ENCODE measurements at regions not wholly inside any gene's neighbourhood (a gene's known extent, or its start where the extent isn't known, plus 50 kb on each side); places are given as distances from the start of the nearest gene placed in this dataset.

DNA sequence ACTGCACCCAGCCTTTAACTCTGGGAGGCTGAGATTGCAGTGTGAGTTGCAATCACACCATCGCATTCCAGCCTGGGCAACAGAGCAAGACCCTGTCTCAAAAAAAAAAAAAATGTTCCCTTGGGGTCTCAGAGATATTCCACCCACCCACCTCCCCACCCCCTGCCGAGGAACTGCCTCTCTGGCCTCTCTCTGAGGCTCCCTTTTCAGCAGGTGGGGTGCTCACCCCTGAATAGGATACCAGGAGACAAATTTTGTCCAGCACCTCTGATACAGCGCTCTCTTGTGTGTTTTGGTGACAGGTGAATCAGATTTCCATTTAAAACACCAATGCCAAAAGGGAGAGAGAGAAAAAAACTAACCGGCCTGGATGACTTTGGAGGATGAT, 92.6 kb upstream of the KIF5B start:
- TF ChIP-seq ARNTL (CRISPR knock-in tag; IDR thresholded peaks at IDR 0.05; ENCODE audit: borderline replicate concordance, low read depth): no peak
- TF ChIP-seq, protein P1, sequence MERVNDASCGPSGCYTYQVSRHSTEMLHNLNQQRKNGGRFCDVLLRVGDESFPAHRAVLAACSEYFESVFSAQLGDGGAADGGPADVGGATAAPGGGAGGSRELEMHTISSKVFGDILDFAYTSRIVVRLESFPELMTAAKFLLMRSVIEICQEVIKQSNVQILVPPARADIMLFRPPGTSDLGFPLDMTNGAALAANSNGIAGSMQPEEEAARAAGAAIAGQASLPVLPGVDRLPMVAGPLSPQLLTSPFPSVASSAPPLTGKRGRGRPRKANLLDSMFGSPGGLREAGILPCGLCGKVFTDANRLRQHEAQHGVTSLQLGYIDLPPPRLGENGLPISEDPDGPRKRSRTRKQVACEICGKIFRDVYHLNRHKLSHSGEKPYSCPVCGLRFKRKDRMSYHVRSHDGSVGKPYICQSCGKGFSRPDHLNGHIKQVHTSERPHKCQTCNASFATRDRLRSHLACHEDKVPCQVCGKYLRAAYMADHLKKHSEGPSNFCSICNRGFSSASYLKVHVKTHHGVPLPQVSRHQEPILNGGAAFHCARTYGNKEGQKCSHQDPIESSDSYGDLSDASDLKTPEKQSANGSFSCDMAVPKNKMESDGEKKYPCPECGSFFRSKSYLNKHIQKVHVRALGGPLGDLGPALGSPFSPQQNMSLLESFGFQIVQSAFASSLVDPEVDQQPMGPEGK (CRISPR knock-in tag; IDR thresholded peaks at IDR 0.05; ENCODE audit: borderline replicate concordance): no peak
- TF ChIP-seq, protein P2, sequence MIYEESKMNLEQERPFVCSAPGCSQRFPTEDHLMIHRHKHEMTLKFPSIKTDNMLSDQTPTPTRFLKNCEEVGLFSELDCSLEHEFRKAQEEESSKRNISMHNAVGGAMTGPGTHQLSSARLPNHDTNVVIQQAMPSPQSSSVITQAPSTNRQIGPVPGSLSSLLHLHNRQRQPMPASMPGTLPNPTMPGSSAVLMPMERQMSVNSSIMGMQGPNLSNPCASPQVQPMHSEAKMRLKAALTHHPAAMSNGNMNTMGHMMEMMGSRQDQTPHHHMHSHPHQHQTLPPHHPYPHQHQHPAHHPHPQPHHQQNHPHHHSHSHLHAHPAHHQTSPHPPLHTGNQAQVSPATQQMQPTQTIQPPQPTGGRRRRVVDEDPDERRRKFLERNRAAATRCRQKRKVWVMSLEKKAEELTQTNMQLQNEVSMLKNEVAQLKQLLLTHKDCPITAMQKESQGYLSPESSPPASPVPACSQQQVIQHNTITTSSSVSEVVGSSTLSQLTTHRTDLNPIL (CRISPR knock-in tag; IDR thresholded peaks at IDR 0.05; ENCODE audit: low read depth): no peak
- no peak for TF ChIP-seq BACH2 (CRISPR knock-in tag; IDR thresholded peaks at IDR 0.05; ENCODE audit: borderline replicate concordance)
- TF ChIP-seq ZFP30 (CRISPR knock-in tag; IDR thresholded peaks at IDR 0.05): no peak
- TF ChIP-seq ZNF70 (CRISPR knock-in tag; IDR thresholded peaks at IDR 0.05): no peak
- no peak for TF ChIP-seq RARB (CRISPR knock-in tag; IDR thresholded peaks at IDR 0.05)
- TF ChIP-seq ZFP3 (CRISPR knock-in tag; IDR thresholded peaks at IDR 0.05): no peak
- TF ChIP-seq PPARA (CRISPR knock-in tag; IDR thresholded peaks at IDR 0.05; ENCODE audit: borderline replicate concordance): no peak
- TF ChIP-seq, protein P3, sequence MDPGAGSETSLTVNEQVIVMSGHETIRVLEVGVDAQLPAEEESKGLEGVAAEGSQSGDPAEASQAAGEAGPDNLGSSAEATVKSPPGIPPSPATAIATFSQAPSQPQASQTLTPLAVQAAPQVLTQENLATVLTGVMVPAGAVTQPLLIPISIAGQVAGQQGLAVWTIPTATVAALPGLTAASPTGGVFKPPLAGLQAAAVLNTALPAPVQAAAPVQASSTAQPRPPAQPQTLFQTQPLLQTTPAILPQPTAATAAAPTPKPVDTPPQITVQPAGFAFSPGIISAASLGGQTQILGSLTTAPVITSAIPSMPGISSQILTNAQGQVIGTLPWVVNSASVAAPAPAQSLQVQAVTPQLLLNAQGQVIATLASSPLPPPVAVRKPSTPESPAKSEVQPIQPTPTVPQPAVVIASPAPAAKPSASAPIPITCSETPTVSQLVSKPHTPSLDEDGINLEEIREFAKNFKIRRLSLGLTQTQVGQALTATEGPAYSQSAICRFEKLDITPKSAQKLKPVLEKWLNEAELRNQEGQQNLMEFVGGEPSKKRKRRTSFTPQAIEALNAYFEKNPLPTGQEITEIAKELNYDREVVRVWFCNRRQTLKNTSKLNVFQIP (CRISPR knock-in tag; IDR thresholded peaks at IDR 0.05; ENCODE audit: borderline replicate concordance, low read depth): no peak
- no peak for TF ChIP-seq OSR1 (CRISPR knock-in tag; IDR thresholded peaks at IDR 0.05)
- TF ChIP-seq TCF4 (CRISPR knock-in tag; IDR thresholded peaks at IDR 0.05; ENCODE audit: borderline replicate concordance): no peak
- TF ChIP-seq GLIS3 (CRISPR knock-in tag; IDR thresholded peaks at IDR 0.05): no peak
- no peak for TF ChIP-seq ZC3H10 (CRISPR knock-in tag; IDR thresholded peaks at IDR 0.05)

Measured in SK-N-SH treated with all-trans-retinoic acid at 6 μM for 48 hours (cell line).